GM23248 (cell line): ENCODE measurements at regions not wholly inside any gene's neighbourhood (a gene's known extent, or its start where the extent isn't known, plus 50 kb on each side); places are given as distances from the start of the nearest gene placed in this dataset.

Experiments used
- DNase-seq: peaks from one replicate; pipeline ENCODE4 v3.0.0-alpha.2; 2015
- H2AFZ ChIP-seq: fragments of 200-600 bp; sonication (generic); 2 replicates; pipeline ENCODE4 v1.6.1; 2016; ENCODE audit warnings: antibody characterized with exemption
- H3F3A ChIP-seq: fragments of 200-600 bp; sonication (generic); 2 replicates; pipeline ENCODE4 v1.6.1; 2016; ENCODE audit warnings: mild to moderate bottlenecking, antibody characterized with exemption, mixed run types; ENCODE audit not compliant: insufficient read depth
- H3K27ac ChIP-seq: fragments of 200-600 bp; sonication (generic); 2 replicates; pipeline ENCODE4 v1.5.1; 2016; ENCODE audit warnings: mild to moderate bottlenecking
- H3K27me3 ChIP-seq: fragments of 200-600 bp; sonication (generic); replicated peaks from 2 replicates; pipeline ENCODE4 v1.6.1; 2016; ENCODE audit warnings: mild to moderate bottlenecking; ENCODE audit not compliant: insufficient read depth
- H3K36me3 ChIP-seq: fragments of 200-600 bp; sonication (generic); 2 replicates; pipeline ENCODE4 v1.6.1; 2016; ENCODE audit warnings: low read depth, mild to moderate bottlenecking
- H3K4me1 ChIP-seq: fragments of 200-600 bp; sonication (generic); 2 replicates; pipeline ENCODE4 v1.6.1; 2016; ENCODE audit warnings: mild to moderate bottlenecking; ENCODE audit not compliant: insufficient read depth
- H3K4me2 ChIP-seq: fragments of 200-600 bp; sonication (generic); one replicate; pipeline ENCODE4 v1.6.1; 2016; ENCODE audit warnings: mild to moderate bottlenecking; ENCODE audit not compliant: unreplicated experiment
- H3K4me3 ChIP-seq: fragments of 200-600 bp; sonication (generic); 2 replicates; pipeline ENCODE4 v1.5.1; 2016; ENCODE audit warnings: mild to moderate bottlenecking
- H3K79me2 ChIP-seq: fragments of 200-600 bp; sonication (generic); 2 replicates; pipeline ENCODE4 v1.6.1; 2016; ENCODE audit warnings: mild to moderate bottlenecking; ENCODE audit not compliant: insufficient read depth
- H3K9ac ChIP-seq: fragments of 200-600 bp; sonication (generic); 2 replicates; pipeline ENCODE4 v1.6.1; 2016; ENCODE audit warnings: mild to moderate bottlenecking
- H3K9me2 ChIP-seq: fragments of 200-600 bp; sonication (generic); 2 replicates; pipeline ENCODE4 v1.6.1; 2016; ENCODE audit warnings: mixed run types, mild to moderate bottlenecking, moderate library complexity; ENCODE audit not compliant: insufficient read depth
- H3K9me3 ChIP-seq: fragments of 200-600 bp; sonication (generic); one replicate; pipeline ENCODE4 v1.6.1; 2017; ENCODE audit warnings: low read depth
- H4K20me1 ChIP-seq: fragments of 200-600 bp; sonication (generic); 2 replicates; pipeline ENCODE4 v1.6.0; 2016; ENCODE audit not compliant: insufficient read depth
- EZH2 ChIP-seq: fragments of 200-600 bp; sonication (generic); IDR thresholded peaks from 2 replicates; pipeline ENCODE4 v1.6.1; 2018; ENCODE audit warnings: antibody characterized with exemption, mild to moderate bottlenecking; ENCODE audit not compliant: insufficient read depth, poor library complexity, severe bottlenecking
- EZH2phosphoT487 ChIP-seq: fragments of 200-600 bp; sonication (generic); IDR thresholded peaks from 2 replicates; pipeline ENCODE4 v1.6.1; 2018; ENCODE audit warnings: antibody characterized with exemption, moderate library complexity, mild to moderate bottlenecking, low read depth; ENCODE audit not compliant: insufficient read depth
- WGBS, 2 experiments: methylation state at CpG; one replicate each; pipeline ENCODE4 v1.1.6; 2015 to 2017; ENCODE audit warnings: low lambda C conversion rate in 2 of 2, low coverage in 1 of 2; ENCODE audit errors: missing lambda C conversion rate in 2 of 2; 5-methylcytosine and 5-hydroxymethylcytosine counted together
- in situ Hi-C: fragments of 300-500 bp; cut with MboI; formaldehyde crosslinking; loops from 2 replicates; pipeline ENCODE4 v1.15.0; 2020

DNA sequence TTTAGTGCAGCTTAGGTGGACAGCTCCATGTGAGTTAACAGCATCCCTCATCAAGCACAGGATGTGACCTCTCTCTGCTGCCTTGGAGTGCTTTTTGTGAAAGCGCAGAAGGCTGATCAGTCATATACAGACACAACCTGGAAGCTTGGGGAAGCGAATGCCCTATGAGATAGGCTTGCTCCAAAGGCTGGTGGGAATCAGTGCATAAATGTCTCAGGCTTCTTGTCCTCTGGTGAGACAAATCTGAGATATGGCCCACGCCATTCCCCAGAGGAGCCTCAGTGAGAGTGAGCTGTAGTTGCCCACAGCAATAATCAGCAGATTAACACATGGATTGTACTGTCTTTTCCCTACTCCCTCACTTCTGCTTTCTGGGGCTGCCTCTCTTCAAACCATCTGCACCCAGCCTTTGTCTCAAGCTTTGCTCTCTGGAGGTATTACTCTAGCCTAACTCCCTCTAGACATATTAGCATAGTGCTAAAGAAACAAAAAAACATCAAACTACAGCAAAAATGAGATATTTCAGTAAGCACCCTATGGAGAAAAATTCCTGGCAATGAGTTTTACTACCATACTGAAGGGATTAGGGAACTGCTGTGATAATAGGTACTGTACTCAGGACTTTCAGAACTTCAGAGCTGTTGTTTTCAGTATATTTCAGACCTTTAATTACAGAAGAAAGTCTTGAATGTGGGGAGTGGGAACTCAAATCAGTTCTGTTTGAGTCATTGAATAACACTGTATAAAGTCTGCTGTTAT, 113.7 kb downstream of the OXSM start:
- DNase-seq: no peak
- Histone ChIP-seq H4K20me1 (no peaks in the 10 kb centered on the region), H3K4me3 (no peak overlapping the region), H2AFZ (no peak overlapping the region), H3K4me1 (no peaks in the 10 kb centered on the region), H3F3A (no peaks in the 10 kb centered on the region), H3K79me2 (no peaks in the 10 kb centered on the region), H3K9me3 (no peaks in the 10 kb centered on the region), H3K27ac (no peak overlapping the region), H3K9ac (no peak overlapping the region), H3K9me2 (no peaks in the 10 kb centered on the region), H3K4me2 (no peak overlapping the region), H3K27me3 (no peaks in the 10 kb centered on the region), H3K36me3 (no peaks in the 10 kb centered on the region)
- TF ChIP-seq EZH2phosphoT487 (no peak), EZH2 (no peak)
- WGBS, 2 experiments: 30 to 31% methylated on average over 3 of the region's 3 CpGs
- in situ Hi-C loops: no loop called here

DNA sequence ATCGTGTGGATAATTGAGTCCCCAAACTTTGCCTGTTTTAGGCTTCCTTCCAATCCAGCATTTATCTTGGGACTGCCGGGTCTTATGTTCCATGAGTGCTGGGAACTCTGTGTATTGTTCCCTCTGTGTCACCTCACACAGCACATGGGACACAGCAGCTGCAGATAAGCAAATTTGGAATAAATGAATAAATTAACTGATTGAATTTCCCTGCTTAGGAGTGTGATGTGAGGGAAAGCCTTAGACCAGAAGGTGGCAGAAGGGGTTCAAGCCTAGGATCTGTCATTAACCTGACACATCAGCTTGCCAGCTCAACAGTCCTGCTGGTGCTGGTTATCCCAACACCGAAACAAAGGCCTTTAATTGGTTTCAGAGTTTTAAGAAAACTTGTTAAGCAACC, 114.3 kb downstream of the OXSM start:
- Histone ChIP-seq H3K36me3 (no peaks in the 10 kb centered on the region), H2AFZ (no peak overlapping the region), H3K27me3 (no peaks in the 10 kb centered on the region), H3K9me2 (no peaks in the 10 kb centered on the region), H3K9me3 (no peaks in the 10 kb centered on the region), H3F3A (no peaks in the 10 kb centered on the region), H3K9ac (no peak overlapping the region), H3K4me3 (no peak overlapping the region), H4K20me1 (no peaks in the 10 kb centered on the region), H3K4me1 (no peaks in the 10 kb centered on the region), H3K4me2 (no peak overlapping the region), H3K27ac (no peak overlapping the region), H3K79me2 (no peaks in the 10 kb centered on the region)
- TF ChIP-seq EZH2: no peak
- in situ Hi-C loops: no loop called here
- no peak for DNase-seq
- 24 to 35% methylated on average over 3 of the region's 3 CpGs for WGBS, 2 experiments

DNA sequence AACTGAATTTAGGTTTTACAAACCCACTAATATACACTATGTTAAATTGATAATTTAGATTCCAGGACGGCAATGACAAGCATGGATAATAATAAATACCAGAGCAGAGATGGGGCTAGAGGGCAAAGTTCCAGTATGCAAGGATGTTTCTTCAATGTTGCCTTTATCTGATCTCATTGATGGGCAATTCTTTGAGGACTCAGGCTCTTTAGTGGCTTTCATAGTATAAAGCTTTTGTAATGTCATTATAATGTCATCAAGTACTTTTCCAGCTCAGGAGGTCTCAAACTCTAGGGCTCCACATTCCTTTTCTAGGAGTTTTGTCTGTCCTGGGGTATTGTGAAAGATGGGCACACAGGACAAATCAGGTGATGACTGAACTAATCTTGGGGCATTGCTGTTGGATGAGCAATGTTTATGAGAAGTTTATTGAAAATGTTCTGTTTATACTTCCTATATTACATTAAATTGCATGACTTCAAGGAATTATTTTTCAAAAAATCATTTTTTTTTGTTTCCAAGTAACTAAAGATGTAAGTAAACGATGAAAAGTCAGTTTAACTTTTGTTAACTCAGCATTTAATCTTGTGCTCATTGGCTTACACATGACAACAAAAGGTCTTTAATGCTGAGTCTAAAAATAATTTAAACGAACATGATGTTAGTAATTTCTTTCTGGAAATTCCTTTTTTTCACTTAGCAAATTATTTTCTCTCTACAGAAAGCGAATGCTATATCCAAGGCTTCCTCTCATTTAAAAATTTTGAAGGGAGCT, 116.4 kb downstream of the OXSM start:
- Histone ChIP-seq H3F3A (no peaks in the 10 kb centered on the region), H3K79me2 (no peaks in the 10 kb centered on the region), H3K9me3 (no peaks in the 10 kb centered on the region), H2AFZ (no peak overlapping the region), H4K20me1 (no peaks in the 10 kb centered on the region), H3K9me2 (no peaks in the 10 kb centered on the region), H3K36me3 (no peaks in the 10 kb centered on the region), H3K9ac (no peak overlapping the region), H3K4me1 (no peaks in the 10 kb centered on the region), H3K4me2 (no peak overlapping the region), H3K27me3 (no peaks in the 10 kb centered on the region), H3K27ac (no peak overlapping the region), H3K4me3 (no peak overlapping the region)
- DNase-seq: no peak
- in situ Hi-C loops: no loop called here
- TF ChIP-seq EZH2phosphoT487 (no peak), EZH2 (no peak)
- 6 to 18% methylated on average over 4 of the region's 4 CpGs for WGBS, 2 experiments

DNA sequence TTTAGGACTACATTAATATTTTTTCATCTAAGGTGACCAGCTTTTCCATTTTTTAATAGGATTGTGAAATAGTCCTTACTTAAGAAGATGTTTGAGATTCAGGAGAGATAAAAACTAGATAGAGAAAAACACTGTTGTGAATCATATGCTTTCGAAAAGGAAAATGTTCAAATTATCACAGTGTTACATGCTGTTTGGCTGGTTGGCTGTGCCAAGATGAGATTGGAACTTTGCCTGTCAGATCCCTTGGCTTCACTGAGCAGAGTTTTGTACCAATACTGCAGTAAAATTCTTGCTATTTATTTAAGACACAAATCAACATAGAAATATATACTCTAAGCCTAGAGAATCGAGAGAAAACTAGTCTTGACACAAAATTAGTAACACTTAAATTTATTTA, 117.2 kb downstream of the OXSM start:
- no peak overlapping the region for H3K27ac ChIP-seq
- H3K9me2 ChIP-seq: no peaks in the 10 kb centered on the region
- no peak overlapping the region for H3K4me3 ChIP-seq
- H3K9me3 ChIP-seq: no peaks in the 10 kb centered on the region
- no peaks in the 10 kb centered on the region for H3F3A ChIP-seq
- H3K36me3 ChIP-seq: no peaks in the 10 kb centered on the region
- 0 to 3% methylated on average over 2 of the region's 2 CpGs for WGBS, 2 experiments
- no peak overlapping the region for H2AFZ ChIP-seq
- DNase-seq: no peak
- H3K27me3 ChIP-seq: no peaks in the 10 kb centered on the region
- TF ChIP-seq EZH2phosphoT487 (no peak), EZH2 (no peak)
- no peak overlapping the region for H3K4me2 ChIP-seq
- no peak overlapping the region for H3K9ac ChIP-seq
- in situ Hi-C loops: no loop called here
- no peaks in the 10 kb centered on the region for H4K20me1 ChIP-seq
- no peaks in the 10 kb centered on the region for H3K4me1 ChIP-seq
- no peaks in the 10 kb centered on the region for H3K79me2 ChIP-seq
